ENCODE measurements at regions not wholly inside any gene's neighbourhood (a gene's known extent, or its start where the extent isn't known, plus 50 kb on each side); places are given as distances from the start of the nearest gene placed in this dataset.

DNA sequence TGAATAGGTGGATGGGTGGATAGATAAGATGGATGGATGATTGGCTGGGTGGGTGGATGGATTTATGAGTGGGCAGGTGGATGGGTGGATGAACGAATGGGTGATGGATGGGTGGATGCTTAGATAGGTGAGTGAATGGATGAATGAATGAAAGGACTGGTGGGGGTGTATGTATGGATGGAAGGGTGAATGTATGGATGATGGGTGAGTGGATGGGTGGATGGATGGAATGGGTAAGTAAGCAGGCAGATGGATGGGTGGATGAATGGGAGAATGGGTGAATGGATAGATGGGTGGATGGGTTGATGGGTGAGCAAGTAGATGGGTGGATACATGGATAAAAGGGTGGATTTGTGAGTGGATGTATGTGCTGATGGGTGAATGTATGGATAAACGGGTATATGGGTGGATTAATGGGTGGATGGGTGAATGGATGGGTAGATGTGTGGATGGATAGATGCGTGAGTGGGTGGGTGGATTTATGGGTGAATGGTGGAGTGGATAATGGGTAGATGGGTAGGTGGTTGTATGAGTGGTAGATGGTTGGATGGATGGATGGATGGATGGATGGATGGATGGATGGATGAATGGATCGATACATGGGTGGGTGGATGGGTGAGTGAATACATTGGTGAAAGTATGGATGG, 682.6 kb downstream of the HS3ST4 start:
- DNase-seq (ENCODE audit: low spot score), result no peak
- ChIA-PET POLR2A (ENCODE audit: low non-redundant PET) (no interaction called here), CTCF (no interaction called here)
- no peaks in the 10 kb centered on the region for H3K9me3 ChIP-seq (ENCODE audit: low read depth, low read length, poor library complexity, severe bottlenecking)
- H3K27ac ChIP-seq (ENCODE audit: low read depth, low read length, poor library complexity, severe bottlenecking), result no peak overlapping the region
- intact Hi-C loops (cut with micrococcal nuclease; ENCODE audit: unreplicated experiment), result no loop called here
- no peaks in the 10 kb centered on the region for H3K27me3 ChIP-seq (replicated peaks; ENCODE audit: insufficient read depth, low read depth, low read length, poor library complexity)
- no peaks in the 10 kb centered on the region for H3K36me3 ChIP-seq (ENCODE audit: insufficient read depth, low read length, poor library complexity, severe bottlenecking)
- H3K4me3 ChIP-seq (ENCODE audit: low read depth, low read length, poor library complexity, severe bottlenecking), result no peak overlapping the region
- no TSS peak for BruUV-seq (replicated peaks)
- TF ChIP-seq CTCF (conservative IDR thresholded peaks at IDR 0.05; ENCODE audit: low read depth, low read length) (no peak), EZH2 (IDR thresholded peaks at IDR 0.05; ENCODE audit: borderline replicate concordance, low read depth, low read length, poor library complexity, severe bottlenecking) (no peak)
- H3K4me1 ChIP-seq (ENCODE audit: insufficient read depth, low read length, poor library complexity, severe bottlenecking), result no peaks in the 10 kb centered on the region

GRCh38 chr16:26382586-26382985, 684.1 kb upstream of the C16orf82 start:
- no peaks in the 10 kb centered on the region for H3K4me1 ChIP-seq (ENCODE audit: insufficient read depth, low read length, poor library complexity, severe bottlenecking)
- BruUV-seq (replicated peaks), result no TSS peak
- TF ChIP-seq EZH2 (IDR thresholded peaks at IDR 0.05; ENCODE audit: borderline replicate concordance, low read depth, low read length, poor library complexity, severe bottlenecking) (no peak), CTCF (conservative IDR thresholded peaks at IDR 0.05; ENCODE audit: low read depth, low read length) (no peak)
- H3K9me3 ChIP-seq (ENCODE audit: low read depth, low read length, poor library complexity, severe bottlenecking), result no peaks in the 10 kb centered on the region
- intact Hi-C loops (cut with micrococcal nuclease; ENCODE audit: unreplicated experiment), result no loop called here
- no peaks in the 10 kb centered on the region for H3K27me3 ChIP-seq (replicated peaks; ENCODE audit: insufficient read depth, low read depth, low read length, poor library complexity)
- CTCF ChIA-PET, result no interaction called here
- DNase-seq (ENCODE audit: low spot score), result no peak
- no peaks in the 10 kb centered on the region for H3K36me3 ChIP-seq (ENCODE audit: insufficient read depth, low read length, poor library complexity, severe bottlenecking)
- no peak overlapping the region for H3K27ac ChIP-seq (ENCODE audit: low read depth, low read length, poor library complexity, severe bottlenecking)
- POLR2A ChIA-PET (ENCODE audit: low non-redundant PET), result no interaction called here
- no peak overlapping the region for H3K4me3 ChIP-seq (ENCODE audit: low read depth, low read length, poor library complexity, severe bottlenecking)

DNA sequence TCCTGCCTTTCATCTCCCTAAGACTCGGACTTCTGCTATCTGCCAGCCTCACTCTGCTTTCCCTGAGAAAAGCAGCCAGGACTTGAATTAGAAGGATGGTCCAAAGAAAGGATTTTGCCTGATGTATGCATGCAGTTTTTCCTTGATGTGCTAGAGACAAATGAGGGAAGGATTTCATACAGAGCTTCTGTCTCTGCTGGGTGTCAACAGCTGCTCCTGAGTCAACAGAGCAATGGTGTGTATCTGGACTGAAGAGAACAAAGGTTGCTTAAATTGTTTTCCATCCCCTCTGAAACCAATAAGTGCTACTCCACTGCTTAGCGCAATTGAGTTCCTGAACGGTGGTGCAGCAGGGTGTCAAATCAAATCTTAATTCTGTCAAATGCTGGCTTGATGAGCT, 680.6 kb upstream of the C16orf82 start:
- TF ChIP-seq EZH2 (IDR thresholded peaks at IDR 0.05; ENCODE audit: borderline replicate concordance, low read depth, low read length, poor library complexity, severe bottlenecking) (no peak), CTCF (conservative IDR thresholded peaks at IDR 0.05; ENCODE audit: low read depth, low read length) (no peak)
- H3K36me3 ChIP-seq (ENCODE audit: insufficient read depth, low read length, poor library complexity, severe bottlenecking), result no peaks in the 10 kb centered on the region
- no TSS peak for BruUV-seq (replicated peaks)
- no peak overlapping the region for H3K27ac ChIP-seq (ENCODE audit: low read depth, low read length, poor library complexity, severe bottlenecking)
- intact Hi-C loops (cut with micrococcal nuclease; ENCODE audit: unreplicated experiment), result no loop called here
- no peak overlapping the region for H3K4me3 ChIP-seq (ENCODE audit: low read depth, low read length, poor library complexity, severe bottlenecking)
- ChIA-PET CTCF (no interaction called here), POLR2A (ENCODE audit: low non-redundant PET) (no interaction called here)
- no peaks in the 10 kb centered on the region for H3K9me3 ChIP-seq (ENCODE audit: low read depth, low read length, poor library complexity, severe bottlenecking)
- H3K27me3 ChIP-seq (replicated peaks; ENCODE audit: insufficient read depth, low read depth, low read length, poor library complexity), result peaks cover 2% of the 10 kb centered on the region
- no peak for DNase-seq (ENCODE audit: low spot score)
- H3K4me1 ChIP-seq (ENCODE audit: insufficient read depth, low read length, poor library complexity, severe bottlenecking), result no peaks in the 10 kb centered on the region
